ENCODE measurements at regions not wholly inside any gene's neighbourhood (a gene's known extent, or its start where the extent isn't known, plus 50 kb on each side); places are given as distances from the start of the nearest gene placed in this dataset.
A peak's percentile ranks its signal among the peaks of the same experiment; 100 is the strongest.

- DNase-seq (ENCODE audit: low read depth): no peak
- no peak overlapping the region for H3K4me3 ChIP-seq (replicated peaks; ENCODE audit: low read depth, low read length)
- TF ChIP-seq, protein P1, sequence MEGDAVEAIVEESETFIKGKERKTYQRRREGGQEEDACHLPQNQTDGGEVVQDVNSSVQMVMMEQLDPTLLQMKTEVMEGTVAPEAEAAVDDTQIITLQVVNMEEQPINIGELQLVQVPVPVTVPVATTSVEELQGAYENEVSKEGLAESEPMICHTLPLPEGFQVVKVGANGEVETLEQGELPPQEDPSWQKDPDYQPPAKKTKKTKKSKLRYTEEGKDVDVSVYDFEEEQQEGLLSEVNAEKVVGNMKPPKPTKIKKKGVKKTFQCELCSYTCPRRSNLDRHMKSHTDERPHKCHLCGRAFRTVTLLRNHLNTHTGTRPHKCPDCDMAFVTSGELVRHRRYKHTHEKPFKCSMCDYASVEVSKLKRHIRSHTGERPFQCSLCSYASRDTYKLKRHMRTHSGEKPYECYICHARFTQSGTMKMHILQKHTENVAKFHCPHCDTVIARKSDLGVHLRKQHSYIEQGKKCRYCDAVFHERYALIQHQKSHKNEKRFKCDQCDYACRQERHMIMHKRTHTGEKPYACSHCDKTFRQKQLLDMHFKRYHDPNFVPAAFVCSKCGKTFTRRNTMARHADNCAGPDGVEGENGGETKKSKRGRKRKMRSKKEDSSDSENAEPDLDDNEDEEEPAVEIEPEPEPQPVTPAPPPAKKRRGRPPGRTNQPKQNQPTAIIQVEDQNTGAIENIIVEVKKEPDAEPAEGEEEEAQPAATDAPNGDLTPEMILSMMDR (IDR thresholded peaks at IDR 0.05; ENCODE audit: low read length, missing control alignments): no peak
These were observed 142.5 kb upstream of the DNAJC10 start for GRCh38 chr2:182573553-182573952.

GRCh38 chr2:182577816-182578215, 138.2 kb upstream of the DNAJC10 start:
- DNase-seq (ENCODE audit: low read depth): no peak
- TF ChIP-seq, protein P1 (IDR thresholded peaks at IDR 0.05; ENCODE audit: low read length, missing control alignments): no peak
- H3K4me3 ChIP-seq (replicated peaks; ENCODE audit: low read depth, low read length): no peak overlapping the region

- H3K4me3 ChIP-seq (replicated peaks; ENCODE audit: low read depth, low read length): no peak overlapping the region
- DNase-seq (ENCODE audit: low read depth): peak; percentile 18
- TF ChIP-seq, protein P1 (IDR thresholded peaks at IDR 0.05; ENCODE audit: low read length, missing control alignments): no peak
These were observed 134.7 kb upstream of the DNAJC10 start for GRCh38 chr2:182581196-182581935.

DNA sequence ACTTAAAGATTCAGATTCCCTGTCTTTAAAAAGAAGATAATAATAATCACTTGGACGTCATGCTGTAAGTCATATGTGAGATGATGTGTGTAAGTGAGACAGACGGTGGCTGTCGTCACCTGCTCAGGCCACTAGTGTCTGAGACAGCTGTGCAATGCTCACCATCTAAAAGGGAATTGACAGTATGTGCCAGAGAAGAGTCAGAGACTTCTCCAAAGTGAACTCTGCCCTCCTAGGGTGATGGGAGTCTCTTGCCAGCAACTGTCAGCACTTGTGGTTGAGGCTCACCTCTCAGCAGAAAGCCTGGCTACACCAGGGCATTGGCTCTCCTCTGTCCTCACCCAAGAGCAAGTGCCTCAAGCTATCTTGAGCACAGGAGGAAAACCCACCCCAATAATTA, 131.6 kb upstream of the DNAJC10 start:
- H3K4me3 ChIP-seq (replicated peaks; ENCODE audit: low read depth, low read length): no peak overlapping the region
- TF ChIP-seq, protein P1 (IDR thresholded peaks at IDR 0.05; ENCODE audit: low read length, missing control alignments): no peak

GRCh38 chr2:182585001-182585400, 131.1 kb upstream of the DNAJC10 start:
- no peak overlapping the region for H3K4me3 ChIP-seq (replicated peaks; ENCODE audit: low read depth, low read length)
- no peak for DNase-seq (ENCODE audit: low read depth)
- TF ChIP-seq, protein P1 (IDR thresholded peaks at IDR 0.05; ENCODE audit: low read length, missing control alignments): no peak

More for the DNA sequence above, 131.6 kb upstream of the DNAJC10 start:
- DNase-seq (ENCODE audit: low read depth): no peak

DNA sequence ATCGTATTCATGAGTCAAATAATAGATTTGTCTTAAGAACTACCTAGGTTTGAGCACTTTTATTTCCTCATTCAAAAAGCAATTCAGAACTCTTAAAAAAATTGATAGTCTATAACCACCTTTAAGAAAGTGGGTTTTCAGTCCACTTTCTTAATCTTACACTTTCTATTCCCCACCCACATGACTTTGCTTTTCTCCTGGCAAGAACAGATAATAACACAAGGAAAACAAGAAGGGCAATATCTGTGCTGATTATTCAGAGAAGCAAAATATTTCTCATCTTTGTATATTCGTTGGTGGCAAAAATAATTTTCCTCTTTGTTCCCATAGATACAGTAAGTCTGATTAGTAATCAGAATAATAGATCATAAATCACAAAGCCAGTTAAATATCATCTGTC, 130.6 kb upstream of the DNAJC10 start:
- no peak overlapping the region for H3K4me3 ChIP-seq (replicated peaks; ENCODE audit: low read depth, low read length)
- no peak for DNase-seq (ENCODE audit: low read depth)
- TF ChIP-seq, protein P1 (IDR thresholded peaks at IDR 0.05; ENCODE audit: low read length, missing control alignments): no peak

DNA sequence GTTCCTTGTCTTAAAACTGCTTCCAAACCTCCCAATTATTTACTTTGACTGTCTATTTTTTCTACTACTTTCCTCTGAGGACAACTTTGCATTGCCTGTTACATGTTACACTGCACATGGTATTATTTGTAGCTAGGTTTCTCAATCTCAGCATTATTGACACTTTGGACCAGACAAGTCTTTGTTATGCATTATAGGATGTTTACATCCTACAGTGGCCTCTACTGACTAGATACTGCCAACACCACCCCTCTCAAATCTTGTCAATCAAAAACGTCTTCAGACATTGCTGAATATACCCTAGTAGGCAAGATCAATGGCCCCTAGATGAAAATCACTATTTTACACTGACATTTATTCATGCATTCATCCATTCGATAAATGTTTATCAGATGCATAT, 129.6 kb upstream of the DNAJC10 start:
- TF ChIP-seq, protein P1 (IDR thresholded peaks at IDR 0.05; ENCODE audit: low read length, missing control alignments): no peak
- DNase-seq (ENCODE audit: low read depth): no peak
- no peak overlapping the region for H3K4me3 ChIP-seq (replicated peaks; ENCODE audit: low read depth, low read length)

All from fibroblast of pulmonary artery (primary cell).